H7 (cell line): ENCODE measurements at regions not wholly inside any gene's neighbourhood (a gene's known extent, or its start where the extent isn't known, plus 50 kb on each side); places are given as distances from the start of the nearest gene placed in this dataset.

Source experiments
- DNase-seq: peaks from one replicate; pipeline ENCODE4 v3.0.0; 2012
- H3K27me3 ChIP-seq: 2 replicates; pipeline ENCODE4 v1.6.0; 2011; ENCODE audit warnings: mild to moderate bottlenecking, low read length; ENCODE audit not compliant: control insufficient read depth, insufficient read depth
- H3K36me3 ChIP-seq: replicated peaks from 2 replicates; pipeline ENCODE4 v1.5.1; 2011; ENCODE audit warnings: low read length; ENCODE audit not compliant: control insufficient read depth, insufficient read depth
- H3K4me3 ChIP-seq: 2 replicates; pipeline ENCODE4 v1.5.1; 2011; ENCODE audit warnings: low read depth, mild to moderate bottlenecking, control low read depth, low read length, moderate library complexity; ENCODE audit not compliant: insufficient read depth

- Histone ChIP-seq H3K36me3 (no peaks in the 10 kb centered on the region), H3K27me3 (no peaks in the 10 kb centered on the region), H3K4me3 (no peak overlapping the region)
- peak; percentile 36 for DNase-seq
These were observed 88.8 kb upstream of the ESX1 start for GRCh38 chrX:104343428-104344129.

DNA sequence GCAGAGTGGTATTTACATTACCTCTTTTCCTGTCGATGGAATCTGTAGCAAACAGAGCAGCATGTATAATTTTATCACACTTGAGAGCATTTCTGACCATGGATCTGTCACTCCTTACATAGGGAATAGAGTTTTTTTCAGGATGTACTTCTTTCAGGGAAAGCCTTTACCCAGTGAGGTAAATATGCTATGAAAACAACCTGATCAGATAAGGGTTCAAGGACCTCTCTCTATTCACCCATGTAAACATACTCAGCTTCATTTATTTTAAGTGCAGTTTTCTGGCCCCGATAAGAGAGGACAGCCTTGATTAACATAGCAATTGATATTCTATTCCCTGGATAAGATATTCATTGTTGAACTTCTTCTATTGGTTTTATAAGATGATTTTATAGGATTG is 87.3 kb upstream of the ESX1 start:
- no peak for DNase-seq
- Histone ChIP-seq H3K36me3 (no peaks in the 10 kb centered on the region), H3K27me3 (no peaks in the 10 kb centered on the region), H3K4me3 (no peak overlapping the region)

DNA sequence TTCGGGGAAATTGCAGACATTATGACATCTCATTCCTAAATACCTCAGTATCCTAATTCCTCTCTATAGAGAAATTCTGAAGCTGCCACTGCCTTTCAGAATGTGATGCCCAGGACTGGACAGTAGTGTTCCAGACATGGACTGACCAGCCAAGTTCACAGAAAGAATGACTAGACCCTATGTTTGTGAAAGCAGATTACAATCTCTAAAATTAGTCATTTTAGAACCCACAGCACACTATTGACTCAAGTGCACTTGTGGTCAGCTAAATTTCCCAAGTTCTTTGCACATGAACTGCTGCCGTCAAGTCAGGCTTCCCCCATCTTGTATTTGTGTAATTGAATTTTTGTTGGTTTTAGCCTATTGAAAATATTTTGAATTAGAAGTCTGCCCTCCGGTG is 81.0 kb upstream of the ESX1 start:
- DNase-seq: no peak
- Histone ChIP-seq H3K4me3 (no peak overlapping the region), H3K36me3 (no peaks in the 10 kb centered on the region), H3K27me3 (no peaks in the 10 kb centered on the region)

DNA sequence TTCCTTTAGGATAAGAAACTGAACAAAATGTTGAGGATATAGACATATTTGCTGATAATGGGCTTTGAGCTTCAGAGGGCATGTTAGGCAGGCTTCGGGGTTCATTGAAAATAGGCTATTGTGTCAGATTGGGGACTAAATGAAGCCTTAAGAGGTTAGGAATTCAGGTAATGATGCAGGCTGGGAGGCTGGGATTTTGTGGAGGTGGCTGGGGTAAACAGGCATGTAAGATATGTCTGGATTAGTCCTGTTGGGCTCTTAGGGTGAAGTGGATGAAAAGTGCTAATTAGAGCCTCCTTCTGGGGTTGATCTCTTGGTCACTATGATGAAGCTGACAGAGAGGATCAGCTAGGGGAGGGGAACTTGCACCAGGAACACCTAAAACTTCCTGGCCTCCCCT is 80.2 kb upstream of the ESX1 start:
- Histone ChIP-seq H3K4me3 (no peak overlapping the region), H3K27me3 (no peaks in the 10 kb centered on the region), H3K36me3 (no peaks in the 10 kb centered on the region)
- DNase-seq: no peak

- no peak for DNase-seq
- H3K36me3 ChIP-seq: no peaks in the 10 kb centered on the region
- H3K27me3 ChIP-seq: no peaks in the 10 kb centered on the region
- no peak overlapping the region for H3K4me3 ChIP-seq
These were observed 76.2 kb upstream of the ESX1 start for GRCh38 chrX:104330966-104331365.

- no peak overlapping the region for H3K4me3 ChIP-seq
- H3K27me3 ChIP-seq: no peaks in the 10 kb centered on the region
- H3K36me3 ChIP-seq: no peaks in the 10 kb centered on the region
These were observed 75.0 kb upstream of the ESX1 start for GRCh38 chrX:104329731-104330130.

GRCh38 chrX:104325213-104325585 is 70.5 kb upstream of the ESX1 start:
- no peaks in the 10 kb centered on the region for H3K27me3 ChIP-seq
- H3K4me3 ChIP-seq: no peak overlapping the region
- H3K36me3 ChIP-seq: no peaks in the 10 kb centered on the region
- no peak for DNase-seq

More at GRCh38 chrX:104329731-104330130, 75.0 kb upstream of the ESX1 start:
- no peak for DNase-seq

DNA sequence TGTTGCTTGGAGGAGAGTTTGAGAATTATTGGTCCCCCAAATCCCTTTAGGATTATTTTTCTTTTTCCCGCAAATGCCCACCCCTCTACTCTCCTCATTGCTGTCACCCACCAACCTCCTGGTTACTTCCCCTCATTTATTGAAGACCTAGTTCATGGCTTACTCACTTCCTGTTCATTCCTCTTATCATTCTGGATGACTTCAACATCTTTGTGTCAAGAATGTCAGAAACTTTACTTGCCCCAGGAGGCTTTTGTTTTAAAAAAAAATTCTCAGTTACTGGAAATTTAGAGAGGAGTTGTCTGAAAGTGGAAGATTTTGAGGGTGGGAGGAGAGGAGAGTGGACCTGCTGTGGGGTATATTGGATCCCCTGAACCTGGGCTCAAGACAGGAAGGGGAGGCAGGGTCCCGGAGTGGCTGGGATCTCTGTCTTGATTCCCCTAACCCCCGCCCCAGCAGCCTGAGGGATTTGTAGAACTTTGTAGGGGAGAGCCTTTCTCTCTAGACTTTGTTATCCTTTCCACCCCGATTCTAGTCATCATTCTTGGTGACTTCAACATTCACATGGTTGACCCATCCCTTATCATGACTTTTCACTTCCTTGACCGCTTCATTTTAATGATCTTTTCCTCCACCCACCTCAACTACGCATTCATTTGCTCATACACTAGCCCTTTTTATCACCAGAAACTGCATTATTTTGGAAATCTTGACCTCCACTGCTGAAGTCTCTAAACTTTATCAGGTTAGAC is 69.9 kb upstream of the ESX1 start:
- Histone ChIP-seq H3K27me3 (no peaks in the 10 kb centered on the region), H3K36me3 (no peaks in the 10 kb centered on the region), H3K4me3 (no peak overlapping the region)
- no peak for DNase-seq

GRCh38 chrX:104319346-104319745 is 64.6 kb upstream of the ESX1 start:
- H3K36me3 ChIP-seq: no peaks in the 10 kb centered on the region
- DNase-seq: no peak
- no peak overlapping the region for H3K4me3 ChIP-seq
- H3K27me3 ChIP-seq: no peaks in the 10 kb centered on the region

- H3K36me3 ChIP-seq: no peaks in the 10 kb centered on the region
- no peak overlapping the region for H3K4me3 ChIP-seq
- H3K27me3 ChIP-seq: no peaks in the 10 kb centered on the region
- no peak for DNase-seq
These were observed 63.7 kb upstream of the ESX1 start for GRCh38 chrX:104318330-104319009.

DNA sequence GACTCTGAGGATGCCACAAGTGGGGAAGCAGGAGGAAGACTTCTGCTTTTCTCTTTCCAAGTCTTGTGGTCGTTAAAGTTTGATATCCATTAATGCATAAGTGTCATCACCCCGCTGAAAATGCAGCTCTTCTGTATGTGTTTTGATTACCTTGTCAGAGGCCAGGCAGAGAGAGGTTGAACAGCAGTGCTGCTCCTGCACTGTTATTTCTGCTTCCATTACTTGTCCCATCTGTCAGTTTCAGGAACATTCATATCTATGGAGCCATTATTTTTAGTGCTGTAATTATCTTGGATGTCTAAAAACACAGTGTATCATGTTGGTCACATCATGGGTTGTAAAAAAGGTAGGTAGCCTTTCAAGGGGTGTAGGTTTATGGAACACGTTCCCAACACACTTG is 62.0 kb upstream of the ESX1 start:
- H3K27me3 ChIP-seq: no peaks in the 10 kb centered on the region
- no peak for DNase-seq
- no peak overlapping the region for H3K4me3 ChIP-seq

DNA sequence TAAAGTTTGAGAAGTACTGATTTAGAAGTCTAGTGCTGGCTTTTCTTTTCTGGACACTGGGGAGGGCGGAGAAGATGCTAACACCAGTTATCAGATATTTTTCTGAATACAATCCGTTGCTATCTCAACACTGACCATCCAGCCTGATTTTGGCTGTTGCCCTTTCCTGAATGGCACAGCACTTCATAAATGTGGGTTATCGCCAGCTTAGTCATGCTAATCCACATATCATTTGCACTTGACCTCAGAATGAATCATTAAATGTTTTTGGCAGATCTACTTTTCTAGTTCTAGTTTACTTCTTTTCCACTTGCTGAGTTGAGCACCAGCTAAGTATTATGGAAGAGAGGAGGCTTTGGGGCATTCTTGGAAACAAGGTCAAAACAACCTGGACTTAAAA is 60.8 kb upstream of the ESX1 start:
- no peak for DNase-seq
- Histone ChIP-seq H3K4me3 (no peak overlapping the region), H3K27me3 (no peaks in the 10 kb centered on the region), H3K36me3 (no peaks in the 10 kb centered on the region)

More for the DNA sequence above, 62.0 kb upstream of the ESX1 start:
- H3K36me3 ChIP-seq: no peaks in the 10 kb centered on the region

DNA sequence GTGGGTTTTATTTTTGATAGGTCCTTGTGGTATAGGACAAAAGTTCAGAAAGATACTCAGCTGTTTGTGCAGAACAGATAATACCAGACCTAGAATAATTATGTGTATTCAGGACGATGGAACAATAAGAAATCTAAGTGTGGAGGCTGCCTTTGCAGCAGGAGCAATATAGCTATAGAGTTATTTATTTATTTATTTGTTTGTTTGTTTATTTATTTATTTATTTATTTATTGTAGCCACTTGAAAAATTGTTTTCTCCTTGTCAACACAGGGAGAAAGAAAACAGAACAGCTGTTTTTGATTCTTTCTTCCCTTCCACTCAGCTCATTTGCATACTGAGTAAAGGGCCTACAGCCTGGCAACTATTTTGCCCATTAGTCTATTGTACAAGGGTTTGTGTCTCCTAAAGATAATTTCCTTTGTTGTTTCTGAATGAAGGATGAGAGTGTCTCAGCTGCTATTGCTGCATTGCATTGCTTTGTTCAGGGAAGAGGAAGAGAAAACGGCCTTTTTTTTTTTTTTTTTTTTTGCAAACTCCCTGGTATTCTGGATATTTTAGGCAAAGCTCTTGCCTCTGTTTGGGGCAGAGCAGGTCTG is 56.0 kb upstream of the ESX1 start:
- H3K4me3 ChIP-seq: no peak overlapping the region
- no peak for DNase-seq
- H3K27me3 ChIP-seq: no peaks in the 10 kb centered on the region
- no peaks in the 10 kb centered on the region for H3K36me3 ChIP-seq

GRCh38 chrX:104310090-104310489 is 55.4 kb upstream of the ESX1 start:
- no peaks in the 10 kb centered on the region for H3K36me3 ChIP-seq
- DNase-seq: no peak
- H3K4me3 ChIP-seq: no peak overlapping the region
- H3K27me3 ChIP-seq: no peaks in the 10 kb centered on the region

DNA sequence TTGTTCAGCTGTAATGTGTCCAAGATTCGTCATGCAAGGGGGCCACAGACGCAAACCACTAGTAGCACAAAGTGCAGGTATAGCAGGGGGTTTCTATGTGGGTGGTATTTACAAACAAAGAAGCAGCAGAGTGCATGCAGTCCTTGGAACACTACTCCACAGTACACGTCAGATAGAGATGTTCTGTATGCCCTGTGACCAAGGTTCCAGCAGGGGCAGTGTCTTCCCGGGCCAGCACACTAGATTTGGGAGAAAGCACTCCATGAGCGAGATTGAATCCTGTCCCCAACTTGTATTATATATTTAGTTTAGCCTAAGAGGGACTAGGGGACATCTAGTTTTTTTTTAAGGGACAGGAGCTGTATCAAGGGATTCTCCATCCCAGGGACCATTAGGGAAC is 54.4 kb upstream of the ESX1 start:
- peak; percentile 14 for DNase-seq

More for the DNA sequence above, 54.4 kb upstream of the ESX1 start:
- no peaks in the 10 kb centered on the region for H3K27me3 ChIP-seq
- no peak overlapping the region for H3K4me3 ChIP-seq
- no peaks in the 10 kb centered on the region for H3K36me3 ChIP-seq
